H1 (cell line): ENCODE measurements at regions not wholly inside any gene's neighbourhood (a gene's known extent, or its start where the extent isn't known, plus 50 kb on each side); places are given as distances from the start of the nearest gene placed in this dataset.

Source experiments
- JUN ChIP-seq: IDR thresholded peaks from 2 replicates; pipeline ENCODE4 v1.6.1; 2011; ENCODE audit warnings: low read depth, mild to moderate bottlenecking, improper control_type of control experiment, low read length
- SUZ12 ChIP-seq: fragments of 200-600 bp; sonication (generic); IDR thresholded peaks from 2 replicates; pipeline ENCODE4 v1.6.1; 2012; ENCODE audit warnings: mild to moderate bottlenecking, inconsistent platforms, low read length, moderate library complexity, mixed read lengths
- TF ChIP-seq, protein P1 (sequence below), 3 experiments: IDR thresholded peaks; 1 replicate in 2 of 3; 2 replicates in 1 of 3; pipeline versions ENCODE4 v1.5.1 to v1.6.1; 2011; ENCODE audit warnings: low read length in 3 of 3, mild to moderate bottlenecking in 3 of 3, inconsistent platforms in 2 of 3, low read depth in 1 of 3, moderate library complexity in 1 of 3; ENCODE audit not compliant: insufficient read depth in 1 of 3; ENCODE audit errors: control extremely low read depth in 1 of 3

GRCh38 chr2:143940720-143941119, 579.2 kb downstream of the ZEB2 start:
- TF ChIP-seq JUN (no peak), SUZ12 (no peak)
- TF ChIP-seq, protein P1, sequence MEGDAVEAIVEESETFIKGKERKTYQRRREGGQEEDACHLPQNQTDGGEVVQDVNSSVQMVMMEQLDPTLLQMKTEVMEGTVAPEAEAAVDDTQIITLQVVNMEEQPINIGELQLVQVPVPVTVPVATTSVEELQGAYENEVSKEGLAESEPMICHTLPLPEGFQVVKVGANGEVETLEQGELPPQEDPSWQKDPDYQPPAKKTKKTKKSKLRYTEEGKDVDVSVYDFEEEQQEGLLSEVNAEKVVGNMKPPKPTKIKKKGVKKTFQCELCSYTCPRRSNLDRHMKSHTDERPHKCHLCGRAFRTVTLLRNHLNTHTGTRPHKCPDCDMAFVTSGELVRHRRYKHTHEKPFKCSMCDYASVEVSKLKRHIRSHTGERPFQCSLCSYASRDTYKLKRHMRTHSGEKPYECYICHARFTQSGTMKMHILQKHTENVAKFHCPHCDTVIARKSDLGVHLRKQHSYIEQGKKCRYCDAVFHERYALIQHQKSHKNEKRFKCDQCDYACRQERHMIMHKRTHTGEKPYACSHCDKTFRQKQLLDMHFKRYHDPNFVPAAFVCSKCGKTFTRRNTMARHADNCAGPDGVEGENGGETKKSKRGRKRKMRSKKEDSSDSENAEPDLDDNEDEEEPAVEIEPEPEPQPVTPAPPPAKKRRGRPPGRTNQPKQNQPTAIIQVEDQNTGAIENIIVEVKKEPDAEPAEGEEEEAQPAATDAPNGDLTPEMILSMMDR (IDR thresholded peaks at IDR 0.05; ENCODE audit: control extremely low read depth in 1 of 3, insufficient read depth in 1 of 3, low read depth in 1 of 3, low read length in 3 of 3): no peak
